Fibroblast of the aortic adventitia (primary cell): ENCODE measurements at regions not wholly inside any gene's neighbourhood (a gene's known extent, or its start where the extent isn't known, plus 50 kb on each side); places are given as distances from the start of the nearest gene placed in this dataset.

Experiments
- DNase-seq: peaks from one replicate; pipeline ENCODE4 v3.0.0-alpha.2; 2010; ENCODE audit warnings: low read depth
- H3K4me3 ChIP-seq: 2 replicates; pipeline ENCODE4 v1.5.1; 2011; ENCODE audit warnings: low read depth, mild to moderate bottlenecking, control low read depth, low read length, moderate library complexity
- CTCF ChIP-seq: IDR thresholded peaks from 2 replicates; pipeline ENCODE4 v1.5.1; 2011; ENCODE audit warnings: mild to moderate bottlenecking, low read length, control low read depth, inconsistent platforms; ENCODE audit not compliant: insufficient read depth

- TF ChIP-seq CTCF: no peak
- no peak for DNase-seq
- no peak overlapping the region for H3K4me3 ChIP-seq
Observed at GRCh38 chr10:21052709-21053104, 155.6 kb upstream of the NEBL start.

- no peak for DNase-seq
Observed at GRCh38 chr10:21052072-21052708, 155.1 kb upstream of the NEBL start.

GRCh38 chr10:21049482-21049881 lies 152.4 kb upstream of the NEBL start:
- TF ChIP-seq CTCF: no peak
- H3K4me3 ChIP-seq: no peak overlapping the region
- no peak for DNase-seq

More at GRCh38 chr10:21052072-21052708, 155.1 kb upstream of the NEBL start:
- no peak overlapping the region for H3K4me3 ChIP-seq
- no peak for TF ChIP-seq CTCF

GRCh38 chr10:21048068-21048467 lies 151.0 kb upstream of the NEBL start:
- no peak for DNase-seq
- no peak overlapping the region for H3K4me3 ChIP-seq
- TF ChIP-seq CTCF: no peak

GRCh38 chr10:21047511-21047910 lies 150.4 kb upstream of the NEBL start:
- no peak for TF ChIP-seq CTCF
- no peak overlapping the region for H3K4me3 ChIP-seq
- DNase-seq: no peak

- no peak for TF ChIP-seq CTCF
- no peak overlapping the region for H3K4me3 ChIP-seq
- DNase-seq: no peak
Observed at GRCh38 chr10:21047096-21047495, 150.0 kb upstream of the NEBL start.

- no peak overlapping the region for H3K4me3 ChIP-seq
- no peak for TF ChIP-seq CTCF
- DNase-seq: no peak
Observed at GRCh38 chr10:21043044-21043443, 145.9 kb upstream of the NEBL start.
